Neural cell (in vitro differentiated cells): ENCODE measurements at regions not wholly inside any gene's neighbourhood (a gene's known extent, or its start where the extent isn't known, plus 50 kb on each side); places are given as distances from the start of the nearest gene placed in this dataset.

Experiments
- H2AFZ ChIP-seq: fragments of 200-600, 300-800 bp; sonication (generic), shearing (Covaris generic); 2 replicates; pipeline ENCODE4 v1.6.0; 2014; ENCODE audit warnings: low read depth, mild to moderate bottlenecking, antibody characterized with exemption, low read length, moderate library complexity
- H3F3A ChIP-seq: fragments of 200-600 bp; shearing (Covaris generic); 2 replicates; pipeline ENCODE4 v1.6.1; 2016; ENCODE audit warnings: mild to moderate bottlenecking, moderate library complexity, mixed read lengths, antibody characterized with exemption, low read length; ENCODE audit not compliant: insufficient read depth, poor library complexity, severe bottlenecking
- H3K27ac ChIP-seq: fragments of 200-600, 300-800 bp; sonication (generic), shearing (Covaris generic); 2 replicates; pipeline ENCODE4 v1.5.1; 2014; ENCODE audit warnings: mild to moderate bottlenecking, low read length, moderate library complexity
- H3K27me3 ChIP-seq: fragments of 300-800, 200-600 bp; sonication (generic), shearing (Covaris generic); 2 replicates; pipeline ENCODE4 v1.6.0; 2014; ENCODE audit warnings: mild to moderate bottlenecking, low read depth, low read length, moderate library complexity; ENCODE audit not compliant: insufficient read depth
- H3K36me3 ChIP-seq: fragments of 300-800, 200-600 bp; sonication (generic), shearing (Covaris generic); 2 replicates; pipeline ENCODE4 v1.5.1; 2014; ENCODE audit warnings: mild to moderate bottlenecking, antibody characterized with exemption, low read length, moderate library complexity; ENCODE audit not compliant: insufficient read depth
- H3K4me2 ChIP-seq: fragments of 300-800, 200-600 bp; sonication (generic), shearing (Covaris generic); 2 replicates; pipeline ENCODE4 v1.6.0; 2014; ENCODE audit warnings: mild to moderate bottlenecking, low read length
- H3K4me3 ChIP-seq: fragments of 300-800, 200-600 bp; sonication (generic), shearing (Covaris generic); 2 replicates; pipeline ENCODE4 v1.5.1; 2014; ENCODE audit warnings: mild to moderate bottlenecking, low read length, moderate library complexity
- H3K79me2 ChIP-seq: fragments of 200-600 bp; shearing (Covaris generic); replicated peaks from 2 replicates; pipeline ENCODE4 v1.6.0; 2014; ENCODE audit warnings: mild to moderate bottlenecking, low read length, moderate library complexity; ENCODE audit not compliant: insufficient read depth
- H3K9ac ChIP-seq: fragments of 300-800, 200-600 bp; sonication (generic), shearing (Covaris generic); 2 replicates; pipeline ENCODE4 v1.6.1; 2016; ENCODE audit warnings: mild to moderate bottlenecking, low read length, mixed read lengths
- H3K9me2 ChIP-seq: fragments of 200-600 bp; shearing (Covaris generic); 2 replicates; pipeline ENCODE4 v1.6.1; 2016; ENCODE audit warnings: mild to moderate bottlenecking, low read length, mixed read lengths; ENCODE audit not compliant: insufficient read depth
- H3K9me3 ChIP-seq: fragments of 200-600, 300-800 bp; sonication (generic), shearing (Covaris generic); 2 replicates; pipeline ENCODE4 v1.6.1; 2016; ENCODE audit warnings: mild to moderate bottlenecking, mixed run types, low read length, moderate library complexity, mixed read lengths
- H4K20me1 ChIP-seq: fragments of 200-600 bp; shearing (Covaris generic); 2 replicates; pipeline ENCODE4 v1.6.1; 2016; ENCODE audit warnings: mild to moderate bottlenecking, mixed run types; ENCODE audit not compliant: insufficient read depth
- EP300 ChIP-seq: fragments of 450-650 bp; conservative IDR thresholded peaks from 2 replicates; pipeline ENCODE4 v1.6.1; 2014; ENCODE audit warnings: antibody characterized with exemption, mild to moderate bottlenecking, moderate library complexity; ENCODE audit not compliant: poor library complexity, severe bottlenecking
- EZH2 ChIP-seq: fragments of 200-600, 300-800 bp; shearing (Covaris generic), sonication (generic); IDR thresholded peaks from 2 replicates; pipeline ENCODE4 v1.6.1; 2014; ENCODE audit warnings: antibody characterized with exemption, low read length, borderline replicate concordance, mild to moderate bottlenecking; ENCODE audit not compliant: insufficient read depth, poor library complexity, severe bottlenecking
- MXI1 ChIP-seq: fragments of 450-650 bp; conservative IDR thresholded peaks from 2 replicates; pipeline ENCODE4 v1.6.1; 2014; ENCODE audit warnings: antibody characterized with exemption, mild to moderate bottlenecking; ENCODE audit not compliant: poor library complexity, severe bottlenecking
- POLR2AphosphoS5 ChIP-seq: IDR thresholded peaks from 2 replicates; pipeline ENCODE4 v1.6.1; 2012
- RAD21 ChIP-seq: fragments of 450-650 bp; conservative IDR thresholded peaks from 2 replicates; pipeline ENCODE4 v1.6.1; 2014; ENCODE audit warnings: antibody characterized with exemption, mild to moderate bottlenecking, moderate library complexity
- REST ChIP-seq: IDR thresholded peaks from 2 replicates; pipeline ENCODE4 v1.6.1; 2012; ENCODE audit warnings: borderline replicate concordance
- SMC3 ChIP-seq: fragments of 450-650 bp; conservative IDR thresholded peaks from 2 replicates; pipeline ENCODE4 v1.6.1; 2014; ENCODE audit warnings: antibody characterized with exemption, mild to moderate bottlenecking, moderate library complexity; ENCODE audit not compliant: poor library complexity
- TAF1 ChIP-seq: IDR thresholded peaks from 2 replicates; pipeline ENCODE4 v1.6.1; 2012; ENCODE audit warnings: low read depth
- TF ChIP-seq, protein P1 (sequence below): fragments of 450-650 bp; IDR thresholded peaks from 2 replicates; pipeline ENCODE4 v1.5.1; 2014; ENCODE audit warnings: antibody characterized with exemption, mild to moderate bottlenecking, moderate library complexity; ENCODE audit not compliant: poor library complexity, severe bottlenecking

- no peak overlapping the region for H3K4me2 ChIP-seq
- H4K20me1 ChIP-seq = no peaks in the 10 kb centered on the region
- no peaks in the 10 kb centered on the region for H3K36me3 ChIP-seq
- no peak overlapping the region for H3K4me3 ChIP-seq
- H2AFZ ChIP-seq = no peak overlapping the region
- H3K79me2 ChIP-seq = no peaks in the 10 kb centered on the region
- H3K9me3 ChIP-seq = no peaks in the 10 kb centered on the region
- no peaks in the 10 kb centered on the region for H3K27me3 ChIP-seq
- H3K9ac ChIP-seq = no peak overlapping the region
- no peak overlapping the region for H3K27ac ChIP-seq
- no peaks in the 10 kb centered on the region for H3F3A ChIP-seq
- no peak for TF ChIP-seq RAD21
- TF ChIP-seq SMC3 = no peak
- TF ChIP-seq REST = no peak
- no peak for TF ChIP-seq EP300
- TF ChIP-seq TAF1 = no peak
- TF ChIP-seq, protein P1, sequence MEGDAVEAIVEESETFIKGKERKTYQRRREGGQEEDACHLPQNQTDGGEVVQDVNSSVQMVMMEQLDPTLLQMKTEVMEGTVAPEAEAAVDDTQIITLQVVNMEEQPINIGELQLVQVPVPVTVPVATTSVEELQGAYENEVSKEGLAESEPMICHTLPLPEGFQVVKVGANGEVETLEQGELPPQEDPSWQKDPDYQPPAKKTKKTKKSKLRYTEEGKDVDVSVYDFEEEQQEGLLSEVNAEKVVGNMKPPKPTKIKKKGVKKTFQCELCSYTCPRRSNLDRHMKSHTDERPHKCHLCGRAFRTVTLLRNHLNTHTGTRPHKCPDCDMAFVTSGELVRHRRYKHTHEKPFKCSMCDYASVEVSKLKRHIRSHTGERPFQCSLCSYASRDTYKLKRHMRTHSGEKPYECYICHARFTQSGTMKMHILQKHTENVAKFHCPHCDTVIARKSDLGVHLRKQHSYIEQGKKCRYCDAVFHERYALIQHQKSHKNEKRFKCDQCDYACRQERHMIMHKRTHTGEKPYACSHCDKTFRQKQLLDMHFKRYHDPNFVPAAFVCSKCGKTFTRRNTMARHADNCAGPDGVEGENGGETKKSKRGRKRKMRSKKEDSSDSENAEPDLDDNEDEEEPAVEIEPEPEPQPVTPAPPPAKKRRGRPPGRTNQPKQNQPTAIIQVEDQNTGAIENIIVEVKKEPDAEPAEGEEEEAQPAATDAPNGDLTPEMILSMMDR = no peak
- no peak for TF ChIP-seq EZH2
- TF ChIP-seq POLR2AphosphoS5 = no peak
- no peaks in the 10 kb centered on the region for H3K9me2 ChIP-seq
These were observed 84.2 kb upstream of the FRMD4A start for GRCh38 chr10:14414901-14415300.

GRCh38 chr10:14413523-14413922 lies 82.8 kb upstream of the FRMD4A start:
- no peak overlapping the region for H2AFZ ChIP-seq
- no peak overlapping the region for H3K4me3 ChIP-seq
- H4K20me1 ChIP-seq = no peaks in the 10 kb centered on the region
- H3K4me2 ChIP-seq = no peak overlapping the region
- TF ChIP-seq REST (no peak), MXI1 (no peak), EP300 (no peak), POLR2AphosphoS5 (no peak), TAF1 (no peak), SMC3 (no peak), EZH2 (no peak), RAD21 (no peak)
- TF ChIP-seq, protein P1 = no peak
- no peaks in the 10 kb centered on the region for H3F3A ChIP-seq
- no peak overlapping the region for H3K27ac ChIP-seq
- H3K27me3 ChIP-seq = no peaks in the 10 kb centered on the region
- H3K36me3 ChIP-seq = no peaks in the 10 kb centered on the region
- H3K9ac ChIP-seq = no peak overlapping the region
- H3K9me3 ChIP-seq = no peaks in the 10 kb centered on the region
- H3K9me2 ChIP-seq = no peaks in the 10 kb centered on the region
- H3K79me2 ChIP-seq = no peaks in the 10 kb centered on the region
